Epithelial cell of proximal tubule (primary cell): ENCODE measurements at regions not wholly inside any gene's neighbourhood (a gene's known extent, or its start where the extent isn't known, plus 50 kb on each side); places are given as distances from the start of the nearest gene placed in this dataset.
"Not testable (repeated sequence)": the region's sequence is repeated elsewhere in the genome, so short reads cannot be mapped to it uniquely, and the experiment has no call there.

Experiments used
- DNase-seq: peaks from one replicate; pipeline ENCODE4 v3.0.0-alpha.2; 2011; ENCODE audit warnings: low read depth
- H3K4me3 ChIP-seq: 2 replicates; pipeline ENCODE4 v1.5.1; 2011; ENCODE audit warnings: low read depth, mild to moderate bottlenecking, low read length
- CTCF ChIP-seq: conservative IDR thresholded peaks from 2 replicates; pipeline ENCODE4 v1.5.1; 2012; ENCODE audit warnings: low read depth, mild to moderate bottlenecking, low read length

- DNase-seq: no peak
- no peak overlapping the region for H3K4me3 ChIP-seq
- TF ChIP-seq CTCF: no peak
Observed at GRCh38 chr6:168992446-168993144, 261.1 kb downstream of the THBS2 start.

- H3K4me3 ChIP-seq, DNase-seq: not testable (repeated sequence)
Observed at GRCh38 chr6:168991695-168992094, 262.0 kb downstream of the THBS2 start.

- DNase-seq: no peak
- H3K4me3 ChIP-seq: no peak overlapping the region
- TF ChIP-seq CTCF: no peak
Observed at GRCh38 chr6:168990019-168990751, 263.5 kb downstream of the THBS2 start.

GRCh38 chr6:168989421-168989820 lies 264.2 kb downstream of the THBS2 start:
- TF ChIP-seq CTCF: no peak
- no peak for DNase-seq
- no peak overlapping the region for H3K4me3 ChIP-seq

- no peak overlapping the region for H3K4me3 ChIP-seq
- TF ChIP-seq CTCF: no peak
- no peak for DNase-seq
Observed at GRCh38 chr6:168988801-168989200, 264.8 kb downstream of the THBS2 start.

GRCh38 chr6:168988280-168988679 lies 265.4 kb downstream of the THBS2 start:
- no peak for DNase-seq
- no peak for TF ChIP-seq CTCF
- H3K4me3 ChIP-seq: no peak overlapping the region

- TF ChIP-seq CTCF: no peak
- no peak overlapping the region for H3K4me3 ChIP-seq
- no peak for DNase-seq
Observed at GRCh38 chr6:168985705-168986104, 267.9 kb downstream of the THBS2 start.
